HUDEP-2 (cell line): ENCODE measurements at regions not wholly inside any gene's neighbourhood (a gene's known extent, or its start where the extent isn't known, plus 50 kb on each side); places are given as distances from the start of the nearest gene placed in this dataset.

Experiments
- DNase-seq, 76 experiments: peaks; one replicate each; lab custom pipeline; 2025; ENCODE audit not compliant: unreplicated experiment in 76 of 76; lab: John Stamatoyannopoulos, UW

DNA sequence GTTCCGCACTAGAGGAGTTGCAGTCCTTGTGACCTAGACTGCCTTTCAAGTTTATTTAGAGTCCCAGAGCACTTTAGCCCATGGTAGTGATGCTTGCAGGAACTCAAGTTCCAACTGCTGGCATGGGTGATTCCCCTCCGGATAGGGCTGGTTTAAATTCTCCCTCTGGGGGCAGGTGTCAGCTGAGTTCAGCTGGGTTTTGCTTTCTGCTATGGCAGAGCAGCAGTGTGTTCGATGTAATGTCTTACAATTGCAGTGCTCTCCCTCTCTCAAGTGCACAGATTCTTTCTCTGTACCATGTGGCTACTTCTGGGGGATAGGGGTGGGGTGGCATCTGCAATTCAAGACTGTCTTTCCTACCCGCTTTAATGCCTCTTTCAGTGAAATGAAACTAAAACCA, 164.8 kb upstream of the ZIC3 start:
- DNase-seq, result no peak

GRCh38 chrX:137387646-137388045, 178.3 kb upstream of the ZIC3 start:
- DNase-seq, result no peak

DNA sequence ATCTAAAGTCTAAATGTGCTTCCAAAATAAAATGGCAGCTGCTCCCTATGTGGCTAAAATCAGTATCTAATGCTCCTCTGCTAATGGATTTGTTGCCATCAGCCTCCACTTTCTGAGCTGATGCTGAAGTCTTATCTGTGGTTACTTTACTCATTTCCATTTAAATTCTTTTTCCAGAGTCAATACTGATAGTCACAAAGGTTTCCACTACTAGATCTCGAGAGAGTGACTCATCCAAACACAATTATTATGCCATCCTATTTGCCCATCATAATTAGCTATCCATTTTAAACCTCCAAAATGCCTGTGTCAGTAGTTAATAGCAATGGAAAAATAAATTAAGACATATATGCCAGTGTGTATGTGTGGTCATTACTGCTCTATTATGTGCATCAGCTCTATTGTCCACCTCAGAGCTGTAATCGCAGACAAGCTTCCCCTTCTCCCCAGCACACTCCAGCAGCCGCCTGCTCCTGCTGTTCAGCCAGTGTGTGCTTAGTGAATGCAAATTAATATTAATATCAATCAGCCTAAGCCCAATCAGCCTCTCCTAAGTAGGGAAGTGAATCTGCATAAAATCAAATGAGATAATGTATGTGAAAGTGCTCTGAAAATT, 199.8 kb upstream of the ZIC3 start:
- peak in 1 of 76 experiments; percentile 0 for DNase-seq

GRCh38 chrX:137363559-137363958, 202.4 kb upstream of the ZIC3 start:
- no peak for DNase-seq

DNA sequence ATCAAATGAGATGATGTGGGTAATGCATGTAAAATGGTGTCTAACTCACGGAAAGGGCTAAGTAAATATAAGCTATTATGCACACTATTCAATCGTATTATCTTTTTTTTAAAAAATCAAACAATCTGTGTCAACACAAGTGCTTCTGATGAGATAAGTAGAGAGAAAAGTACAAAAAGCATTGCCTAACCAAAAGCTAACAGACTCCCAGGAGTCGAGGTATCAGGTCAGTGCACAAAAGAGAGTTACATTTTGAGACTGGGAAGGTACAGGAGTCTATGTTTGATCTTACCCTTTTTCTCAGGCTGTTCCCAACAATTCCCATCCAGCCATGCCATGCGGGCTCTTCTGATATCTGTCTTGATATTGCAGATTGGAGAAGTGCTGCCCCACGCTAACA, 203.3 kb upstream of the ZIC3 start:
- DNase-seq, result no peak

DNA sequence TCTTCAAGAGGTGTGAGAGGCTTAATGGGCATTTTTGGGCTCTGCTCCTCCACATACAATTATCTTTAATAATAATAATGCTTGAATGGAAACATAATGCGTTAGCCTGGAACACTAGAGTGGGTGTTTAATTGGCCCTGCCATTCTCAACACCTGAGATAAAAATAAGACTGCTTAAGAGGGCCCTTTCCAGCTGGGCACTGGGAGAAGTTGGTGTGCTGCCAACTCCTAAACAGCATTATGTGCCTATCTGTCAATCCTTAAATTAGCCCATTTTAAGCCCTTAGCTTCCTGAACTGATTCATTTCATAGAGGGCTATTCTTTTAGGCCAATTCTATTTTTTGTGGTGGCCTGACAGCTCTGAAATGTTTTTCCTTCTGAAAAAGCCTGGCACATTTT, 211.1 kb upstream of the ZIC3 start:
- DNase-seq, result no peak

- DNase-seq, result no peak
These were observed 212.5 kb upstream of the ZIC3 start for GRCh38 chrX:137353404-137353803.

GRCh38 chrX:137352101-137352660, 213.7 kb upstream of the ZIC3 start:
- no peak for DNase-seq

GRCh38 chrX:137342969-137343368, 223.0 kb upstream of the ZIC3 start:
- DNase-seq, result no peak

- no peak for DNase-seq
These were observed 252.3 kb upstream of the ZIC3 start for GRCh38 chrX:137313627-137314026.

DNA sequence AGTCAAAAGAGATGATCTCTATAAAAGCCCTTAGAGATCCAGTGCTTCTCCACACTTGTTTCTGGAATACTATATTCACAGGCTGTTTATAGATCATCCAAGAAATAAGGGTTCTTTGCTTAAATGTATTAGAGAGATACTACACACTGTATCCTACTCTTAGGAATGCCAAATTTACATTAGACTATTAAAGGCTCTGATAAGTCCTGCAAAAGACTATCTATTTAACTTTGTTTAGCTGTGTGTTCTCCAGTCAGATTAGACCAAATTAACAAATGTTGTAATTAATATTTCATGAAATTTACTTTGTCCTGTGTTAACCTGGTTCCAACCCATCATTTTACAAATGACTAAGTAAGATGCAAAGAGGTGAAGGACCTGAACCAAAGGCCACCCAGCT, 260.5 kb upstream of the ZIC3 start:
- no peak for DNase-seq

GRCh38 chrX:137297167-137297566, 263.4 kb upstream of the GPR101 start:
- no peak for DNase-seq

- no peak for DNase-seq
These were observed 256.2 kb upstream of the GPR101 start for GRCh38 chrX:137290011-137290410.

DNA sequence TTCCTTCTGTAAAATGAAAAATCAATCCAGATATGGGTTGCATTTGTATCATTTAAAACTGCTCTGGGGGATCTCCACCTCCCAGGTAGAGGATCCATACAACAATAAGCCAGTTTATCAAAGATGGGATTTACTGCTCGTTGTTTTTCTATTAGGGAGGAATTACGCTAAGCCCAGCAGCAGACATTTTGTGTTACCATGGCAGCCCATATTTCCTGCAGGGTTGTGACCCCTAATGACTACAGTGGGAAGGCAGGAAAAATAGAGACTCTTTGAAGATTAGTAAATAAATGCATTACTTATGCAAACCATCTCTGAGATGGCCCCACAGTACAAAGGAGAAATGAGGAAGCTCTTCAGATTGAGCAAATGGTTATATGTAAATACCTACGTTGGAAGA, 253.4 kb upstream of the GPR101 start:
- no peak for DNase-seq

DNA sequence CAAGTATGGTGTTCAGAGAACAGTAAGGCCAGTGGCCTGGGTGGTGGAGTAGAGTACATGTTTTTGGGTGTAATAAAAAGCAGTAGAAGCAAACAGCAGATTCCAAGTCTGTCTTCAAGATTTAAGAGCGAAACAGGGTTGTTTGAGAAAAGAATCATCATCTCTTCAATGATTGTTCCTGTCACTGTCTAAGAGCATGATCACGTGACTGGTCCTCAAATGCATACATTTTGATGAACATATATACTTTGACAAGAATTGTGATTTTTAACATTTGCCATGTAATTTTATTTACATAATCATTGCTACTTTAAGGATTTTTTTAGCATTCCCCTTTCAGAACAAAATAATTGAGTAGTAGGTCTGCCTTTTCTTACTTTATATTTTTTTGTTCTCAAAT, 252.6 kb upstream of the GPR101 start:
- no peak for DNase-seq

DNA sequence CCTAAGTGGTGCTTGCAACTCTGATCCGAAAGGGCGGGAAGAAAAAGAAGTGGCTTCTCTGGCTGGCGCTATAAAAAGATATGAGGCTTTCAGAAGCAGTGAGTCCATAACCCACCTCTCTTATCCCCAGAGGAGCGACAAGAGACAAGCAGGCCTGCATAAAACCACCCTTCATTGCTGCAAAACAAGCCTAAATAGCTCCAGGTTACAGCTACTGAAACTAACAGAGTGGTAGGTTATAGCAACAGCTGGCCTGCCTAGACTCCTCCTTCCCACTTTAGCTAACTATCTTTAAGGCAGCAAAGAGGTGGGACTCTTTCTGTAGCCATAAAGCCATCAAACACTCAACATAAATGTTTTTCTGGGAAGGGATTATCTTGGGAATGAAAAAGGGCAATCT, 245.0 kb upstream of the GPR101 start:
- DNase-seq, result no peak

- DNase-seq, result no peak
These were observed 229.6 kb upstream of the GPR101 start for GRCh38 chrX:137263374-137263773.

DNA sequence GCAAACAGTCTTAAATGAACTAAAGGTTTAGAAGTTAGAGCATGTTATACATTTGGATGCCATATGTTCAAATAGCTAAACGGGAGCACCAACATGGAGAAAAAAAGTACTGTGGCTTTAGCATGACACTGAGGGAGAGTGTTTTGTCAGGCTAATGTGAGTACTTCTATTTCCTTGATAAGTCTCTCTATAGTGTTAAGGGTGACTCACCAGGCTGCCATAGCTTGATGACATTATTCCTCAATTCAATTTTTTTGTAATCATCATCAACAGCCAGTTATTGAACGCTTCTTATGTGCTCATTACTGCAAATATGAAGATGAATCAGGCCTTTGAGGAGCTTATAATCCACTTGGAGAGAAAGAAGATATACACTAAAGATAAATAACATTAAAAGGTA, 211.4 kb upstream of the GPR101 start:
- no peak for DNase-seq

DNA sequence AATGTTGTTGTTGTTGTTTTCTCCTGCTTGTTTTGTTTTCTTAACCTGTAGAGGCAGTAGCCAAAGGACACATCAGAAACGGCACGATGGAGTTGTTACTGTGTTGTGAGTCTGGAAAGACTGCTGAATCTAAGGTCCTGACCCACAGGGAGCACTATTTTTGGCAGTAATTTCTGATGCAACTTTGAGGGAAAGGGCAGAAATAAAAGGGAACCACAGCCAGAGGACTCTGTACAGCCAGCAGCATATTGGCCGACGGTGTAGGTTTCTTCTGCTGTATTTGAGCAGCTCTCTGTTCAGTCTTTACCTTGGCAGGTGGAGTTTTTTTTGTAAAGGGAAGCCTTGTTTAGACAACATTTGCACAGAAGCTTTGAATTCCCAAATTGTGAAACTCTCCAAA, 203.0 kb upstream of the GPR101 start:
- no peak for DNase-seq

- no peak for DNase-seq
These were observed 201.0 kb upstream of the GPR101 start for GRCh38 chrX:137234651-137235402.

GRCh38 chrX:137233478-137233877, 199.7 kb upstream of the GPR101 start:
- no peak for DNase-seq

GRCh38 chrX:137227151-137227550, 193.4 kb upstream of the GPR101 start:
- DNase-seq, result no peak
